GM19351 (cell line): ENCODE measurements at regions not wholly inside any gene's neighbourhood (a gene's known extent, or its start where the extent isn't known, plus 50 kb on each side); places are given as distances from the start of the nearest gene placed in this dataset.
"Not testable (repeated sequence)": the region's sequence is repeated elsewhere in the genome, so short reads cannot be mapped to it uniquely, and the experiment has no call there.

Experiments used
- ATAC-seq: cut with Tn5 transposase; IDR thresholded peaks from one replicate; pipeline ENCODE4 v1.9.1; 2021; ENCODE audit warnings: mild to moderate bottlenecking, moderate library complexity; ENCODE audit not compliant: unreplicated experiment

DNA sequence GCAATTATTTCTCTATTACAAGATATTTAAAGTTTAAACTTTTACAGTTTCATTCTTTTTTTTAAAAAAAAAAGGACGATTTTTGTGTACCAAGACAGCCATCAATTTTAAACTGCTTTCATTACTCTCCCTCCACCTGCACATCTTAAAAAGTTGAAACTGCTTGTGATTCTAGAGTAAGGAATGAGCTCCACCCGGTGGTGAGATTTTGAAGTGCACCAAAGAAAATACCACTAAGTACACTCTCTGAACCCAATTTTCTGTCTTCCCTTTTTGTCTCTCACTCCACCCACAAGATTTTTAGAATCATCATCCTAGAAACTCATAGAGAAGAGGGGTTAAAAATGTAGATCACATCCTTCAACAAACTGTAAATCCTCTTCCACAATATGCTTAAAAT lies 91.3 kb upstream of the WDR44 start:
- ATAC-seq = peak; percentile 89

DNA sequence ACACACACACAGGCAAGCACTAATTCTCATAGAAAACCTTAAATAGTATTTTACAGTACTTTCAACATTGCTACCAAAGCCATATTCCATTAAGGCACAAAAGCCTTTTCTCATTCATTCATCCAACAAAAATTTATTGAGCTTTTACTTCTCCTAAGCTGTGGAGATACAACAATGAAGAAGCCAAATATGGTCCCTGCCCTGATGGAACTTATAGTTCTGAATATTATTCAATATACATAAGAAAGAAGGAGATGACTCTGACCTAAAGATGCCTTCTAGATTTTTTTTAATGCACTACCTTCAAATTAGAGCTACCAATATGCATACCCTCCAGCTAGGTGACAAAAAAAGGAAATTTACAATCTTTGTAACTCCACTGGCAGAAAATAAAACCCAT lies 90.0 kb upstream of the WDR44 start:
- no peak for ATAC-seq

DNA sequence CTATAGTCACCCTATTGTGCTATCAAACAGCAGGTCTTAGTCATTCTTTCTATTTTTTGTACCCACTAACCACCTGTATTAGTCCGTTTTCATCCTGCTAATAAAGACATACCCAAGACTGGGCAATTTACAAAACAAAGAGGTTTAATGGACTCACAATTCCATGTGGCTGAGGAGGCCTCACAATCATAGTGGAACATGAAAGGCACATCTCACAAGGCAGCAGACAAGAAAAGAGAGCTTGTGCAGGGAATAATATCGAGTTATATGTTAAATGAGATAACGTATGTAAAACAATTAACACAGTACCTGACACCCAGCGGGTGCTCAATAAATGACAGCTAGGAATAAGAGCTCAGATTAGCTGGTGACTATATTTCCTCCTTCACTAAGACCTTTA lies 88.1 kb upstream of the WDR44 start:
- ATAC-seq = no peak

DNA sequence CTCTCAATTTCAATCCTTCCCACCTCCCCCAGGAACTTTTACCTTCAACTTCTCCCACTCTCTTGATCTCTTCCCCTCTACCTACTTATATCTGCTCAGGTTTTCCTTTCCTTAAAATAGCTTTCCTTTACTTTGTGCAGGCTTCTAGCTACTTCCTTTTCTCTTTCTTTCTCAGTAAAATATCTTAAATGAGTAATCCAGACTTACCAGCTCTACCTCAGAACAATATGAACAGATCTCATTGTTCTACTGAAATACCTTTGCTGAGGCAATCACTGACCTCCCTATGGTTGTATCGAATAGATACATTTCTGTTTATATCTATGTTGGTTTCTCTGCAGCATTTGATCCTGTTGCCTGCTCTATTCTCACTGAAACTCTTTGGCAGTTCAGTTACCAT lies 86.7 kb upstream of the WDR44 start:
- no peak for ATAC-seq

DNA sequence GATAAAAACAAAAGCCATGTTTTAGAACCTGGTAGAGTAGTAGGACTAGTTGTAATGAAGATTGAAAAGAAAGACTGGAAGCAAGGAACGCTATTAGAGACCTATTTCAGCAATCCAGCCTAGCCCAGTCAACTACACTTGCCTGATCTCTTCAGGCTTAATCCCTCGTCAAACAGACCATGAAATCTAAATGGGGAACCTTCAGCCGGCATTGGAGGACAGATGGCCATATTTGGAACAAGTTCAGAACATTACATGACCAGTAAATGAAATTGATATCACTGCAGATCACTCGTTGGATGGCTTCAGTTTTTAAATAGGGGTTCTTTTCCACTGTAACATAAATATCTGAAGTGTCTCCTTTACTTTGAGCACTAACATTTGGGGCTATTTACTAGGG lies 84.8 kb upstream of the WDR44 start:
- ATAC-seq = no peak

DNA sequence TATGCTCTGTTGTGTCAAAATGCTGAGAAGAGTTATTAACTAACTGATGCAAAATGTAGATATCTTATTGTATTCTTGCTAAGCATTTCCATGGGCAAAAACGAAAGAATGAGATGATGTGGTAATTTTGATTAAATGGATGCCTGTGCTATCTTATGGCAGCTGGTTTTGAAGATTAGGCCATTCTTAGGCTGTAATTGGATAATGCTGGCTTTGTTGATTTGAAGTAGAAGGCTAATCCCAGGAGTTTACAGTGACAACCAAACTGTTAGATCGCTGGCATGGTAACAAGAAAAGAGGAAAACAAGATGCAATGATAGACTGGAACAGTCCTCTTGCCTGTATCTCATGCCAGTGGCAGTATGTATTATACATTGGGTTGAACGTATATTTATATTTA lies 74.1 kb upstream of the WDR44 start:
- no peak for ATAC-seq

DNA sequence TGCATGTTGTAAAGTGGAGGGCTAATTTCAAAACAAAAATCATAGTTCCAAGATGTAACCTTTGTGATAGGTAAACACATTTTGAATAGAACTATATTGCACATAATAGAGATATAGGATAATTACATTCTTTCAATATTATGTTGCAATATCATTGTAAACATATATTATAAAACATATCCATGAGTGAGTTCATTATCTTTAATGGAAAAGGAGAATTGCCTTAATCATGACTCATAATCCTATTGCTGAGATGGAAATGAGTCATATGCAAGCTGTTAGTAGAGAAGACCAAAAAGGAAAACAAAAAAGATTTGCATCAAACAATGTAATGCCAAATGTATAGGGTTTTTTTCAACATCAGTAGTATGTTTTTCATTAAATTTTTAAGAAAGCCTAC lies 73.7 kb upstream of the WDR44 start:
- ATAC-seq = no peak

DNA sequence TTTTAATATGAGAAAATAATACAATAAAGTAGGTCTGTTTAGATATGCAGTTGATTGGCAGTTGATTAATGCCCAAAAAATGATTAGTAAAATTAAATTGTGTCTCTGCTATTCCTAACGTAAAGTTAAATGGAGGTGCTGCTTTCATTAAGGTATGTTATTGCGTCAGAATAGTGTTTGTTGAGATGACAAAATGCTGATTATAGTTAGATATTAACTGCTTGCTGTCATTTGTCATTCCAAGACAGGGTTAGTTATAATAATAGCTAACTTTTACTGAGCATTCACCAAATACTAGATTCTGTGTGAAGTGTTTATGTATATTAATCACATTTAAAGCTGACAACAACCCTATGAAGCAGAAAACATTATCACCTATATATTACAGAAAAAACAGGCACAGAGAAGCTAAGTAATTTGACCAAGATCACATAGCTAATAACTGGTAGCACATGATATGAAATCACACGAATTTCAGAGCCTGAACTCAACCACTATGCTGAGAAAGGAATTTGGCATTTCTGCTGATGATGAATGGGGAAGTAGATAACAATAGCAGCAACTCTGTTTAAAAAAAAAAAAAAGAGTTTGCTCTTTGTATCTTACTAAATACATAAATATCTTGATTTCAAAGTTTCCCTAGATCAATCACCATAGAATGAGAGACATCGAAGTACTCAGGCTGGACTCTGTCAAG lies 59.7 kb upstream of the WDR44 start:
- ATAC-seq = no peak

DNA sequence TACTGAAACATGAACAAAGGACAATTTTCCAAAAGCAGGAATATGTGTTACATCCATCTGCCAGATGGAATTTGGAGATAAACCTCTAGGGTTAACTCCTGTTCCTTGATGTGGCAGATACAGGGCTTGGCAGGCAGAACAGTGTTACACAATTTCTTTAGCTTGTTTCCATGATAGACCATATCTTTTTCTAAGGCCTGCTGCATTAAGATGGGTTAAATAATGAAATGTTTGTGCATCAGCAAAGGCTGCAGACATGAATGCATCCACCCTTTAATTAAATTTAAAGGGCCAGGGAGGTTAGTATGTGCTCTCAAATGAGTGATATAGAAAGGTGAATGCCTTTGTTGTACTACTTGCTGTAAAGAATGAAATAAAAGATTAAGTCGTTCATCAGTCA lies 50.1 kb upstream of the WDR44 start:
- ATAC-seq = not testable (repeated sequence)
